C4-2B (cell line): ENCODE measurements at regions not wholly inside any gene's neighbourhood (a gene's known extent, or its start where the extent isn't known, plus 50 kb on each side); places are given as distances from the start of the nearest gene placed in this dataset.

ENCODE experiments used
- H3K27ac ChIP-seq: fragments of 450-650 bp; 2 replicates; pipeline ENCODE4 v1.5.1; 2017
- CTCF ChIP-seq: fragments of 450-650 bp; conservative IDR thresholded peaks from 2 replicates; pipeline ENCODE4 v1.5.1; 2017; ENCODE audit warnings: mild to moderate bottlenecking
- ZFX ChIP-seq: fragments of 450-650 bp; IDR thresholded peaks from 2 replicates; pipeline ENCODE4 v1.6.1; 2017

- TF ChIP-seq CTCF (no peak), ZFX (no peak)
- no peak overlapping the region for H3K27ac ChIP-seq
These were observed 447.4 kb upstream of the WWC1 start for GRCh38 chr5:167843881-167844572.

GRCh38 chr5:167845952-167846351 lies 445.5 kb upstream of the WWC1 start:
- no peak for TF ChIP-seq ZFX
- no peak for TF ChIP-seq CTCF
- H3K27ac ChIP-seq: no peak overlapping the region

GRCh38 chr5:167849874-167850273 lies 441.6 kb upstream of the WWC1 start:
- H3K27ac ChIP-seq: no peak overlapping the region
- TF ChIP-seq ZFX (no peak), CTCF (no peak)

GRCh38 chr5:167850911-167851310 lies 440.5 kb upstream of the WWC1 start:
- H3K27ac ChIP-seq: no peak overlapping the region
- no peak for TF ChIP-seq ZFX

GRCh38 chr5:167851416-167851815 lies 440.0 kb upstream of the WWC1 start:
- TF ChIP-seq CTCF (no peak), ZFX (no peak)
- no peak overlapping the region for H3K27ac ChIP-seq

- no peak overlapping the region for H3K27ac ChIP-seq
- TF ChIP-seq CTCF (no peak), ZFX (no peak)
These were observed 438.9 kb upstream of the WWC1 start for GRCh38 chr5:167852515-167852914.

- H3K27ac ChIP-seq: no peak overlapping the region
- TF ChIP-seq CTCF (no peak), ZFX (no peak)
These were observed 438.0 kb upstream of the WWC1 start for GRCh38 chr5:167853421-167853820.

- TF ChIP-seq CTCF: no peak
- TF ChIP-seq ZFX: no peak
- H3K27ac ChIP-seq: no peak overlapping the region
These were observed 435.6 kb upstream of the WWC1 start for GRCh38 chr5:167855818-167856217.
